Pancreas (tissue), 10 donors: ENCODE measurements at regions not wholly inside any gene's neighbourhood (a gene's known extent, or its start where the extent isn't known, plus 50 kb on each side); places are given as distances from the start of the nearest gene placed in this dataset.

Experiments
- ATAC-seq, 4 donors: fragments of 200-7000 bp; cut with Tn5 transposase; one replicate each; pipeline versions ENCODE4 v1.8.0 to v1.9.1; 2020; ENCODE audit warnings: mild to moderate bottlenecking in 4 of 4, moderate library complexity in 4 of 4
- DNase-seq, 6 donors: peaks; one replicate each; pipeline ENCODE4 v3.0.0-alpha.2; 2020
- FAIRE-seq: peaks from 2 replicates; lab custom pipeline; 2012; peaks lifted over from hg19 to GRCh38; lab: Jason Lieb, UNC
- H3K27ac ChIP-seq, 4 donors: fragments of 200-600 bp; sonication (generic); 1 replicate in 3 of 4; 2 replicates in 1 of 4; pipeline versions ENCODE4 v1.5.0 to v1.8.0; 2020
- H3K27me3 ChIP-seq, 4 donors: fragments of 200-600 bp; one replicate each; pipeline ENCODE4 v1.8.0; 2021
- H3K36me3 ChIP-seq, 3 donors: fragments of 200-600 bp; sonication (generic) in 1 of 3; one replicate each; pipeline versions ENCODE4 v1.5.0 to v1.8.0; 2020 to 2021
- H3K4me1 ChIP-seq, 3 donors: fragments of 200-600 bp; one replicate each; pipeline ENCODE4 v1.8.0; 2021
- H3K4me3 ChIP-seq, 4 donors: fragments of 200-600 bp; sonication (generic) in 2 of 4; one replicate each; pipeline versions ENCODE4 v1.5.0 to v1.8.0; 2020 to 2021
- H3K9me3 ChIP-seq, 4 donors: fragments of 200-600 bp; one replicate each; pipeline ENCODE4 v1.8.0; 2021
- WGBS, 2 donors: extraction: QIAGEN DNeasy Blood & Tissue Kit; methylation state at CpG; one replicate each; pipeline ENCODE4 v1.1.7; 2013; 5-methylcytosine and 5-hydroxymethylcytosine counted together
- intact Hi-C, 3 donors: fragments of 100-400 bp; cut with DNase I; formaldehyde crosslinking; loops; one replicate each; pipeline versions ENCODE4 v1.11.1 to v1.14.2; 2022
- TF ChIP-seq, protein P1 (sequence below), 4 donors: fragments of 200-600 bp; sonication (generic) in 3 of 4; IDR thresholded peaks; one replicate each; pipeline versions ENCODE4 v1.5.0 to v1.8.0; 2021; ENCODE audit warnings: antibody characterized with exemption in 4 of 4
- donor health status: healthy with polysubstance abuse.
- donor health status: DM: no; HTN: no; CAD: no; lungs with moderate emphysema.
- donor health status: DM: no; HTN: no; CAD: no.
- donor health status: control.
- donor health status: control.
- donor health status: Bipolar disorder and iron deficiency.
- donor health status: DM: yes; HTN: yes; CAD: no.
- donor health status: DM: no; HTN: no; CAD: no.
- donor health status: DM: no; HTN: no; CAD: no.
- donor health status: DM: yes; HTN: yes; CAD: no.

DNA sequence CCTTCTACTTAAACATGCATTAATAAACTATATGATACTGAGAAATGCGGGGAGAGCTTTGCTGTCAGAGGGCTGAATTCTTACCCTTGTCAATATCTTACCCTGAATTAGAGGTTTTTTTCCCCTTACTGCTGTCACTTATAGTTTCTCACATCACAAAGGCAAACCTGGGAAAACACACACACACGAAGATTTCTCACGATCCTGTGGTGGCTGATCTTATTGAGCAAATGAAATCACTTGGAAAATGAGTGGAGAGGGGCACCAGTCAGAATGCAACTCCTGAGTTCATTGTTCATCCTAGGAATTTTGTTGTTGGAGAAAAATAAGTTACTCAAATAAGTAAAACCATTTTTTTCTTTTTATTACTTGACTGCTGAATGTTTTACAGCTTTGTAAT is 673.6 kb downstream of the EDEM1 start:
- DNase-seq (no peak), FAIRE-seq (no peak), ATAC-seq (no peak)
- Histone ChIP-seq H3K9me3 (no peaks in the 10 kb centered on the region), H3K4me1 (no peaks in the 10 kb centered on the region), H3K36me3 (no peaks in the 10 kb centered on the region), H3K4me3 (no peak overlapping the region), H3K27me3 (no peaks in the 10 kb centered on the region), H3K27ac (no peak overlapping the region)
- intact Hi-C loops: no loop called here
- 30 to 31% methylated on average over 3 of the region's 3 CpGs for WGBS, 2 donors
- TF ChIP-seq, protein P1, sequence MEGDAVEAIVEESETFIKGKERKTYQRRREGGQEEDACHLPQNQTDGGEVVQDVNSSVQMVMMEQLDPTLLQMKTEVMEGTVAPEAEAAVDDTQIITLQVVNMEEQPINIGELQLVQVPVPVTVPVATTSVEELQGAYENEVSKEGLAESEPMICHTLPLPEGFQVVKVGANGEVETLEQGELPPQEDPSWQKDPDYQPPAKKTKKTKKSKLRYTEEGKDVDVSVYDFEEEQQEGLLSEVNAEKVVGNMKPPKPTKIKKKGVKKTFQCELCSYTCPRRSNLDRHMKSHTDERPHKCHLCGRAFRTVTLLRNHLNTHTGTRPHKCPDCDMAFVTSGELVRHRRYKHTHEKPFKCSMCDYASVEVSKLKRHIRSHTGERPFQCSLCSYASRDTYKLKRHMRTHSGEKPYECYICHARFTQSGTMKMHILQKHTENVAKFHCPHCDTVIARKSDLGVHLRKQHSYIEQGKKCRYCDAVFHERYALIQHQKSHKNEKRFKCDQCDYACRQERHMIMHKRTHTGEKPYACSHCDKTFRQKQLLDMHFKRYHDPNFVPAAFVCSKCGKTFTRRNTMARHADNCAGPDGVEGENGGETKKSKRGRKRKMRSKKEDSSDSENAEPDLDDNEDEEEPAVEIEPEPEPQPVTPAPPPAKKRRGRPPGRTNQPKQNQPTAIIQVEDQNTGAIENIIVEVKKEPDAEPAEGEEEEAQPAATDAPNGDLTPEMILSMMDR (IDR thresholded peaks at IDR 0.05): no peak

DNA sequence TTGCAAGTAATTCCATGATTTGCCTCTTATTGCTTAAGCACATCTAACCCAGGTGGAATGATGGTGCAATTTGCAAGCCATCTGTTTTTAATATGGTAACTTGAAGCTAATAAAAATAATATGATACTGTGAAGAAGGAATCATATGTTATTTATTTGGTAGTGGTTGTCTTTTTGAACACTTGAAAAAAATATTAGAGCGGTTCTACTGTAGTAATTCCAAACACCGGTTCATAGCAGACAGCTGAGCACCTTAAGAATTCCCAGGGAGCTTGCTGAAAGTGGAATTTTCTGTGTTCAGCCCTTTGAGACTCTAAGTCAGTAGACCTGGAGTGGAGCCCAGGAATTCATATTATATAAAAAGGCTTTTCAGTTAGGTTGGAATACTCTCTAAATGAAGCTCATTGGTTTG is 687.4 kb downstream of the EDEM1 start:
- ATAC-seq (no peak), DNase-seq (no peak), FAIRE-seq (no peak)
- intact Hi-C loops: no loop called here
- Histone ChIP-seq H3K4me1 (no peaks in the 10 kb centered on the region), H3K27ac (no peak overlapping the region), H3K4me3 (no peak overlapping the region), H3K9me3 (no peaks in the 10 kb centered on the region), H3K36me3 (no peaks in the 10 kb centered on the region), H3K27me3 (no peaks in the 10 kb centered on the region)
- 77 to 82% methylated on average over 2 of the region's 2 CpGs for WGBS, 2 donors
- TF ChIP-seq, protein P1 (IDR thresholded peaks at IDR 0.05): no peak

DNA sequence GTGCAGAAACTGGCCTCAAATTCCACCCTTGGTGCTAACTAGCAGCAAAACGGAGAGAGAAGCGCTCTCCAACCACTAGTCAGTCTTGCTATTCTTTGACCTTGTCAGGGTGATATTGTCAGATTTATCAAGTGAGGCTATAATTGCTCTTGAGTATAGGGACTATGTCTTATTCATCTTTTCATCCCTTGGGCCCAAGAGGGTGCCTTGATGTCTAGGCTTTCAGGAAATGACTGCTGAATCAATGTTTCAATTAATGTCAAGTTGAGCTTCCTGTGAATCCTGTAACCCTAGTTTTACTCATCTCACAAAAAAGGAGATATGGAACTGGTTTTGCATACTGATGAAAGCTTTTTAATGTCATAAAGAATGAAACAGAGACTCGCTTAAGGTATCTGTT is 701.3 kb downstream of the EDEM1 start:
- Histone ChIP-seq H3K9me3 (no peaks in the 10 kb centered on the region), H3K27ac (no peak overlapping the region), H3K27me3 (no peaks in the 10 kb centered on the region), H3K36me3 (no peaks in the 10 kb centered on the region), H3K4me3 (no peak overlapping the region), H3K4me1 (peaks cover 0 to 7% (median 0%) of the 10 kb centered on the region in 3 donors)
- intact Hi-C loops: no loop called here
- 83 to 84% methylated on average over 3 of the region's 3 CpGs for WGBS, 2 donors
- TF ChIP-seq, protein P1 (IDR thresholded peaks at IDR 0.05): no peak
- no peak for FAIRE-seq
- no peak for DNase-seq
- no peak for ATAC-seq

DNA sequence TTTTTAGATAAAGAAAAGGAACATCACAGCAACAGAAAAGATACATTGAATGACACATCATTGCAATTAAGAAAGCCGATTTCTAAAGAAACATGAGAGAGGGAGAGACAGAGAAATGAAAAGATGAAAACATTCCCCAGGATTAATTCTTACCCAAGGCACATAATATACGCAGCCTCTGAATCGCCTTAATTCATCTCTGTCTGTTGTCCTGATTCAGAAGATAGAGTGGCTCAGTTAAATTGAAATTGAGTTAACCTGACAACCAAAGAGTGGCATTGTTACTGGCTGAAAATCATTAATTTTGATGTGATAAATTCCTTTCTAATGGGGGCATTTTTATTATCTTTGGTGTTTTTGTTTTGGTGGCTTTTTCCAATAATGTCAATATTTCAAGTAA is 701.9 kb downstream of the EDEM1 start:
- Histone ChIP-seq H3K4me1 (peaks cover 0 to 7% (median 0%) of the 10 kb centered on the region in 3 donors), H3K4me3 (no peak overlapping the region), H3K36me3 (no peaks in the 10 kb centered on the region), H3K27ac (no peak overlapping the region), H3K27me3 (no peaks in the 10 kb centered on the region), H3K9me3 (no peaks in the 10 kb centered on the region)
- FAIRE-seq (no peak), DNase-seq (no peak), ATAC-seq (no peak)
- intact Hi-C loops: no loop called here
- TF ChIP-seq, protein P1 (IDR thresholded peaks at IDR 0.05): no peak
- 80 to 86% methylated on average over 3 of the region's 3 CpGs for WGBS, 2 donors

DNA sequence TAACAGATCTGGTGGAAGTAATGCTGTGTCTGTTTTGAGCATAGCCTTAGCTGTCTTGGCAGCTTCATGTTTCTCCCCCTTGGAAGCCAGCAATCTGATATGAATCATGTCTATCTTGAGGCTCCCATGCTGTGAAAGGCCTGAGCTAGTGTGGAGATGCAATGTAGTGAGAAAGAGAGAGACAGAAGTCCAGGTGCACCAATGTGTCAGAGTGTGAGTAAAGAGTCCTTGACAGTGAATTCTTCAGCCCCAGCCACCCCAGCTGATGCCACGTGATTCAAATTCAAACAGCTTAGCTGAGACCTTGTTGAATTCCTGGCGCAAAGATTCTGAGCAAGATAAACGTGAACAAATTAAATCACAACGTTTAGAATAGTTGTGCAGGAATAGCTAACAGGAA is 704.2 kb downstream of the EDEM1 start:
- TF ChIP-seq, protein P1 (IDR thresholded peaks at IDR 0.05): no peak
- ATAC-seq: peak; percentile 72 to 93 (median 77)
- 5 to 9% methylated on average over 4 of the region's 4 CpGs for WGBS, 2 donors
- FAIRE-seq: no peak
- intact Hi-C loops: no loop called here
- H3K4me3 ChIP-seq: no peak overlapping the region
- peak in 3 of 6 donors; percentile 7 to 29 (median 18) for DNase-seq
- H3K27me3 ChIP-seq: no peaks in the 10 kb centered on the region
- H3K27ac ChIP-seq: no peak overlapping the region
- no peaks in the 10 kb centered on the region for H3K36me3 ChIP-seq
- H3K9me3 ChIP-seq: no peaks in the 10 kb centered on the region
- peaks cover 0 to 7% (median 0%) of the 10 kb centered on the region in 3 donors for H3K4me1 ChIP-seq
